ENCODE measurements at regions not wholly inside any gene's neighbourhood (a gene's known extent, or its start where the extent isn't known, plus 50 kb on each side); places are given as distances from the start of the nearest gene placed in this dataset.
A peak's percentile ranks its signal among the peaks of the same experiment; 100 is the strongest.
"Not testable (repeated sequence)": the region's sequence is repeated elsewhere in the genome, so short reads cannot be mapped to it uniquely, and the experiment has no call there.

DNA sequence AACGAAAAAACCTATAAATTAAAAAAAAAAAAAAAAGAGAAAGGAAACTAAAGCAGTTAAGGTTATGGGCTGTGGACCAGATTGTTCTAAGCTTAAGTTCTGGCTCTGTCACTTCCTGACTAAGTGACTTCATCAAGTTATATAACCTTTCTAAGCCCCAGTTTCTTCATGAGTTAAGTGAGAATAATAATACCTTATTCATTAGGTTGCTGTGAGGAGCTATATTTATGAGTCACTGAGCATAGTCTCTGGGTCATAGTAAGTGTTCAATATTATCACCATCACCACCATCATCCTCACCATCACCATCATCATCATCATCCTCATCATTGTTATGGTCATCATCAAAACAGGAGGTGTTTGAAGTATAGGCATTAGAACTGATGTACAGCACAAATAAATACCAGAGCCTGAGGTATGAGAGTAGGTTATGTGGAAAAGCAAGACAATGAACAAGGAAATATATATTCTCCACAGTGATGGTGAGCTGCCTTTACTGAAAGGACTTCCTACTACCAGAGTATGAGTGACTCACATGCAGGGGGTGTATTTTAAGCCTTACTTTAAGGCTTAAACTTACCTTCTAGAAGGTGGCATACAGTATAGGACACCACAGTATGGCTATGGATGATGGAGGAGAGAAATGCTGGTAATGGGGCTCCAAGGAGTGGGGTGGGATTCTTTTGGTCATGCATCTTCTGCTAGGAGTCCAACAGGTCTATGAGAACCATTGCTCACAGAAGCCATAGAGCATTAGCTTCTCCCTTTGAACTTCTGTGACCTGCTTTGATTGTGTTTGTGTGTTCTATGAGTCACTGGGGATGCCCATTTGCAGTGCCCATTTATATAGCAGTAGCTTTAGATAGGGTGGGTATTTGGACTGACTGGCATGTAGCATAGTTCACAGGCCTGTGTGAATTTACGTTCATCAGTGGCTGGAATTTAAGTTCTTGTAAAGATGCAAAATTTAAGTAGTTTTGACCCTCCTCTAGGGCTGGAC, 104.4 kb downstream of the KLF5 start:
- intact Hi-C loops (cut with DNase I, micrococcal nuclease), result no loop called here
- no peak for DNase-seq
- peak; percentile 84 for ATAC-seq

DNA sequence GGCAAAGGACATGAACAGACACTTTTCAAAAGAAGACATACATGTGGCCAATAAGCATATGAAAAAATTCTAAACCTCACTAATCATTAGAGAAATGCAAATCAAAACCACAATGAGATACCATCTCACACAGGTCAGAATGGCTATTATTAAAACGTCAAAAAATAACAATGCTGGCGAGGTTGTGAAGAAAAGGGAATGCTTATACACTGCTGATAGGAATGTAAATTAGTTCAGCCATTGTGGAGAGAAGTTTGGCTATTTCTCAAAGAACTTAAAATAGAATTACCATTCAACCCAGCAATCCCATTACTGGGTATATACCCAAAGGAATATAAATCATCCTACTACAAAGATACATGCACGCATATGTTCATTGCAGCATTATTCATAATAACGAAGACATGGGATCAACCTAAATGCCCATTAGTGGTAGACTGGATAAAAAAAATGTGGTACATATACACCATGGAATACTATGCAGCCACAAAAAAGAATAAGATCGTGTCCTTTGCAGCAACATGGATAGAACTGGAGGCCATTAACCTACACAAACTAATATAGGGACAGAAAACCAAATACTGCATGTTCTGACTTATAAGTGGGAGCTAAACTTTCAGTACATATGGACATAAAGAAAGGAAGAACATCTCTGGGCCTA, 101.7 kb downstream of the KLF5 start:
- ATAC-seq; intact Hi-C loops (cut with DNase I, micrococcal nuclease); DNase-seq: not testable (repeated sequence)

DNA sequence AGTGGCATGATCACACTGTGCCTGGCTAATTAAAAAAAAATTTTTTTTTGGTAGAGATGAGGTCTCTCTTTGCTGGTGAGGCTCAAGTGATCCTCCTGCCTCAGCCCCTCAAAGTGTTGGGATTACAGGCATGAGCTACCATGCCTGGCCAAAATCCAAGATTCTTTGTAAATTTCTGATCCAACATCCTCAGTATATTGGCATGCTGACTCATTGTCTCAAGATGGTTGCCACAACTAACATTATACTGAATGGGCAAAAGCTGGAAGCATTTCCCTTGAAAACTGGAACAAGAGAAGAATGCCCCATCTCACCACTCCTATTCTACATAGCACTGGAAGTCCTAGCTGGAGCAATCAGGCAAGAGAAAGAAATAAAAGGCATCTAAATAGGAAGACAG, 100.0 kb downstream of the KLF5 start:
- DNase-seq (no peak), ATAC-seq (no peak)
- intact Hi-C loops (cut with DNase I, micrococcal nuclease), result no loop called here

DNA sequence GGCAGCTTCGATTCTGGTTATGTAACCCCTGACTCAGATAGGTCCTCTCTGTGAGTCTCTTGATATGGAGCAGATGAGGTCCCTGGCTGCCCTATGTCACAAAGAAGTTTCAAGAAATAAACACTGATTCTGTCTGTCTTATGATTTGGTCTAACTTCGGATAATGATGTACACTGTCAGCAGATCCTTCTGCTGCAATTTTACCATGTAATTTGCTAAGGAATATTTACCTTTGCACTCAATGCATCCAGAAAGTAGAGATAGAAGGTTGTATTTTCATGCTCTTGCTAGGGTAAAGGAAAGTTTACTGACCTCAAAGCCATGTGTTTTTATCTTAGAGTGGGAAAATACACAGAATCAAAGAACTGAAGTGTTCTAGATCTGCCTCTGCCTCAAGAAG, 98.2 kb downstream of the KLF5 start:
- DNase-seq (no peak), ATAC-seq (no peak)
- intact Hi-C loops (cut with DNase I, micrococcal nuclease), result no loop called here

DNA sequence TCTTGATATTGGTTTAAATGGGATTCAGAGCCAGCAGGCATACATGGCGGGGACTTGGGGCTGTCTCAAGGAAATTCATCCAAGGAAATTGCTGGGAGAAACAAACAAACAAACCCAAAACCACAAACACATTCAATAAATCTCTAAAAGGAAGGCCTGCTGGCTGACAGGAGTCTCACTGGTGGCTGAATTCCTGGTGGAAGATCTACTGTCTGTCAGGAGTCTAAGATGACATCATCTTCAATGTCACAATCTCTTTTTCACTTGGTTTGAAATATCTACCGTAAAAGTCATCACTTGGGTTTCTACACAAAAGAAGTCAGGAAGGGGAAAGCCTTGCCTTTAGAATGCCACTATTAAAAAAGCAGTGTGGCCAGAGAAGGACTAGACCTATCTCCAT, 87.9 kb downstream of the KLF5 start:
- intact Hi-C loops (cut with DNase I, micrococcal nuclease), result no loop called here
- ATAC-seq (no peak), DNase-seq (no peak)

DNA sequence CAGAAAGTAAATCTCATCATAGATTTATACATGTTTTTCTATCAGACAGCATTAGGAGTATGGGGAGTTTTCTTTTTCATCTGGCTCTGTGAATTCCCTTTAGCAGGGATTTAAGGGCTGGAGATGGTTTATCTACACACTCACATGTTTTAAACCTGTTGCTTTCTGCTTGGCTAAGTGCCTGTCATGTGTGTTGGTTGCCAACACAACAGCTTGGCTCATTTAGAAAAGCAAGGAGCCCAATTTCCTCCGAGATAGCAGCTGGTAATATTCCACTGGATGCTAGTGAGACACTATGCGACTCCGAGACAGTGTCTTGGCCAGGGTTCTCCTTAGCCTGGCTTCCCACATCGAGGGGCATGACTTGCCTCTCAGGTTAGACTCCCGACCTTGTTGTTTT, 83.3 kb downstream of the KLF5 start:
- intact Hi-C loops (cut with DNase I, micrococcal nuclease), result no loop called here
- ATAC-seq (peak; percentile 5), DNase-seq (no peak)

DNA sequence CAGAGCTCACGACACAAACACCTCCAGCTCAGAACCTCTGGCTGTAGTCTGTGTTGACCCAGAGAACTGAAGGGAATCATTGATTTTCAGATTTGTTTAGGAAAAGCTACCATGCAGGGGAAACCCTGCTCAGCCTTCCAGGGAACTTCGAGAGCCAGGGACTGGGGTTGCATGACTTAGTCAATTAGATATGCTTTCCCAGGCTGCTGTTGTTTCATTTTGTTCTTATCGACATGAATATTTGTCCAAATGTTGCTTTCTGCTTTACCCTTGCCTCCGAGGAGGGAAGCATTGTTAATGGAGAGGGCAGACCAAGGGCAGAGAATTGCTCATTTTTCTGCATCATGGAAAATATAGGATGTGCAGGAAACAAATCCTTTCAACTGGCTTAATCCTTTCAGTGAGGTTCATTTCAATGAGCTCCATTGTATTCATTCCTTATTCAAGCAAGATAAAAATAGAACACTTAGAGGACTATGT, 82.5 kb downstream of the KLF5 start:
- DNase-seq (no peak), ATAC-seq (no peak)
- intact Hi-C loops (cut with DNase I, micrococcal nuclease), result no loop called here

DNA sequence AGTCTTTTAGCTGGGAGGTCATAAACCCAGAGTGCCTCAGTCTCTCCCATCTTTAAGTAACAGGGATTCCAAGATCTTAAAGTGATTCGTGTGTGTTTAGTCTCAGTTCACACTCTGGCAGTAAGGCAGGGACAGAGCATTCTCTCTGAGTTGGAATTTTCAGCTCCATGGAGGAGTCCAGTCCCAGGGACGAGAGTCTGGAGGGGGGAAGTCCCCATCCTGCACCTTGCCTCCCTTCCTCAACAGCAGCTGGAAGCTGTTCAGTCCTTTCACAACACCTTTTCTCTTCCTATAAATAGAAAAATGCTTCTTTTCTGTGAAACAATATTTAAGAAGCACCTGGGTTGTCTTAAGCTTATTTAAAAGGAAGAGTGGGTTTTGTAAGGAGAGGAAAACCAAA, 82.0 kb downstream of the KLF5 start:
- intact Hi-C loops (cut with DNase I, micrococcal nuclease), result no loop called here
- no peak for DNase-seq
- no peak for ATAC-seq

DNA sequence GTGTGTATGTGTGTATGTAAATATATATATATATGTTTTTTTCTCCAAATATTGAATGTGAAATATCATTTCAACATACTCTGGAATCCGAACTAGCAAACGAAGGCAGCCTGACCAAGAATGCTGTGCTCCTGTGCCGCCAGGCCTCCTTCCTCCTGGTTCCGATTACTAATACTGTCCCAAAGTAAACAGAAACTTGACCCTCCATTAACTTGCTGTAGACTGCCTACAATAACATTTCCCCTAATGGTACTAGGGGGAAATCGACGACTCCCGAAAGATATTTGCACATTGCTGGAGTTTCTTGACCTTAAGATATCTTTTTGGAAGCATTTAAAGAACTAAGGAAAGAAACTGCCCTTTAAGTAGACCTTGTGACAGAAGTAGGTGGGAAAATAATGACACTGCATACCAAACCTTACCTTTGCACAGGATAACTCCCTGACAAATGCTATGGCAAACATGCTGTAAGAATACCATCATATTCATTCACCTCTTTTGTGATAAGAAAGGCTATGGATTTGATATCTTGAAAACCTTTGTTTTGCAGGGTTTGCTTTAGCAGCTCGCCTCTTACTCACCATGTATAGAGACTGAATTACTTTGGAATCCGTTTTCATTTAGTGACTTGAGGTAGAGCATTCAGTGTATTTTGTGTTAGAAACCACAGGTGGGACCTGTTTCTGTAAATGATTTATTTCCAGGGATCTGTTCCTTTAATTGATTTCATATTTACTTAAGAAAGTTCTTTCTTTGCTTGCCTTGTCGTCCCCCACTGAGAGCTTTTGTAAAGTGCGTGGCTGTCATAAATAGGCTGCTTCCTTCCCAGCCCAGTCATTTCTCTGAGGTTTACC, 80.1 kb downstream of the KLF5 start:
- peak; percentile 79 for ATAC-seq
- peak; percentile 25 to 48 for DNase-seq

DNA sequence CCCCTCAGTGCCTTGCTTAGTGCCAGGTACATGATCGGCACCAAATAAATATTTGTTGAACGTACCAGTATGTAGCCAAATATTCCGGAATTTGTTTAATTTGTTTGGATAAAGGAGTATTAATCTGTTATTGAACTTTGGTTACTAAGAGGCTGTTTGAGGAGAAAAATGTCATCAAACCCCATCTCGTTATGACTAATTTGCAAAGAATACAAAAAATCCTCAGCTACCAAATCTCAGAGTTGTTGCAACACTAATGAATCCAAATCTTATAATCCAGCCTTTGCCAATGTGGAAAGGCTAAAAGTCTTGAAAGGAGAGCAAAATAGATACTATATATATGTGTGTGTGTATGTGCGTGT, 79.5 kb downstream of the KLF5 start:
- DNase-seq, result no peak
- intact Hi-C loops (cut with DNase I, micrococcal nuclease), result no loop called here
- ATAC-seq, result no peak

More for the DNA sequence above, 80.1 kb downstream of the KLF5 start:
- intact Hi-C loops (cut with DNase I, micrococcal nuclease), result no loop called here

DNA sequence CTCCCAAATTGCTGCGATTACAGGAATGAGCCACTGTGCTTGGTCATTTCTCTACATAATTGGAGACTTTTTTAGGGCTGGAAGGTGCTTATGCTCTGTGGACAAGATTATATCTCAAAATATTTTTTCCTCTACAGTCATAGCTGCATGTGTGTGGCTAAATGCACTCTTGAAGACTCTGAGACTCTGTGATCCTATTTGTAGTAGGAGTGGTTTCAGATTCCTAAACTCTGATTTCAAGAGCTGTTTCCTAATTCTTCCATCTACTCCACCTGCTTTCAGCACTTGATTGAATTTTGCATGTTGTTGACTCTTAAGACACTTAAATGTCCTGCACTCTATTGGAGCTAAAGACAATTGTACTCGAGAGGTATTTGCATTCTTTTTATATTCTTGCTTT, 78.0 kb downstream of the KLF5 start:
- ATAC-seq (no peak), DNase-seq (no peak)
- intact Hi-C loops (cut with DNase I, micrococcal nuclease), result no loop called here

DNA sequence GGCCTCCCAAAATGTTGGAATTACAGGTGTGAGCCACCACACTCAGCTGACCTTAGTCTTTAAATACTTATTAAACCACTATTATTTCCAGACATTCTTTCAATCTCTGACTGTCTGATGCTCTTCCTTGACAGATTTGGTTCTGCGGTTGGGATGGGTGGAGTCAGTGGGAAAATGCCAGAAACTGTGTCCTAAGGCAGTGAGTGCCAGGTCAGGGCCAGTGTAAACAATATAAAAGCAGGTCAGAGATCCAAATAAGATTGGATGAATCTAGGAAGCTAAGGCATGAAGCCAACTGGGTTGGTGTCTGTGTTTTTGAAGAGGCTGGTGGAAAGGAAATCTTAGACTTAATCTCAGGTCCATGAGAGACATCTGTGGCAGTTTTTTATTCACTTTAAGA, 74.7 kb downstream of the KLF5 start:
- intact Hi-C loops (cut with DNase I, micrococcal nuclease), result no loop called here
- DNase-seq, result peak; percentile 56 to 77
- ATAC-seq, result peak; percentile 92

DNA sequence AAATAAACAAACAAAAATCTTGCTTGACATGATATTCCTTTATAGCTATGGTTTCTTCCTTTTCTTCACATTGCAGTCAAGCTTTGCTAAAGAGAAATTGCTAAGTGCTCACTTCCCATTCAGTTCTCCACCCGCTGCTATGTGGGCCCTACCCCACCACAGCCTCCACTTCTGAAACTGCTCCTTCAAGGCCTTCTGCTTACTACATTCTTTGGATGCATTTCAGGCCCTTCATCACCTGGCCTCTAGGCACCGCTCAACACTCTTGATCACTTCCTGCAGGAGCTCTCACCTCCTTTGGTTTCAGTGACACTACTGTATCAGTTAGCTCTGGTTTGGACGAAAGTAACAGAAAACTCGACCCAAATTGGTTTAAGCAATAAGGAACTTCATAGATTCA, 72.4 kb downstream of the KLF5 start:
- ATAC-seq (no peak), DNase-seq (no peak)
- intact Hi-C loops (cut with DNase I, micrococcal nuclease), result no loop called here

DNA sequence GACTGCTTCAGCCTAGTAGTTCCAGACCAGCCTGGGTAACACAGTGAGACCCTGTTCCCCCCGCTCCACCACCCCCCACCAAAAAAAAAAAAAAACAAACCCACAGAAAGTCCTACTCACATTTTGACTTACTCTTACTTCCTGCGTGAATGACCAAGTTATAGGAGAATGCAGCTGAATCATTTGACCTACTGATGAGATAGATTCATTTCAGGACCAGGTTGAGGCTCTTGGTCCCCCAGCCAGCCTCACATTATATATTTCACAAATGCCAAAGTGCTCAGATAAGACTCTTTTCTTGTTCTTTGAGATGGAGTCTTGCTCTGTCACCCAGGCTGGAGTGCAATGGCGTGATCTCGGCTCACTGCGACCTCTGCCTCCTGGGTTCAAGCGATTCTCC, 70.2 kb downstream of the KLF5 start:
- ATAC-seq (no peak), DNase-seq (no peak)
- intact Hi-C loops (cut with DNase I, micrococcal nuclease), result no loop called here

All from left colon (tissue), 2 donors.